HCT116 (cell line): ENCODE measurements at regions not wholly inside any gene's neighbourhood (a gene's known extent, or its start where the extent isn't known, plus 50 kb on each side); places are given as distances from the start of the nearest gene placed in this dataset.

Source experiments
- ATAC-seq: fragments of 200-7000 bp; cut with Tn5 transposase; 2 replicates; pipeline ENCODE4 v1.9.1; 2020; ENCODE audit warnings: mild to moderate bottlenecking, moderate library complexity
- BruUV-seq: library from RNA; stranded (reverse); fragments of 400-500 nt; replicated peaks from 2 replicates; lab custom pipeline; 2021; lab: Mats Ljungman, UMichigan
- CTCF ChIA-PET: fragments of 300-600 bp; sonication (Branson Sonifier 250); formaldehyde crosslinking; loops from one replicate; lab custom pipeline; 2021; ENCODE audit warnings: antibody characterized with exemption; lab: Charles Lee
- POLR2A ChIA-PET: fragments of 300-600, 350-600 bp; sonication (Branson Sonifier 250); formaldehyde crosslinking; loops from one replicate; lab custom pipeline; 2021; ENCODE audit warnings: antibody characterized with exemption; lab: Charles Lee
- RAD21 ChIA-PET, 2 experiments: fragments of 300-600 bp; sonication (Branson Sonifier 250); formaldehyde crosslinking; loops; one replicate each; lab custom pipeline; 2023; ENCODE audit warnings: low total read pairs in 2 of 2; ENCODE audit not compliant: uncharacterized antibody in 2 of 2, unreplicated experiment in 2 of 2, low non-redundant PET in 1 of 2; lab: Charles Lee
- DNase-seq: peaks from one replicate; pipeline ENCODE4 v3.0.0-alpha.2; 2010; ENCODE audit warnings: low read depth, low spot score
- H2AFZ ChIP-seq: fragments of 200-600 bp; shearing (Covaris generic), sonication (generic); 2 replicates; pipeline ENCODE4 v1.6.1; 2017; ENCODE audit warnings: low read depth, mixed run types, mixed read lengths, antibody characterized with exemption, low read length; ENCODE audit not compliant: poor library complexity, severe bottlenecking
- H3K27ac ChIP-seq: 2 replicates; pipeline ENCODE4 v1.5.1; 2012; ENCODE audit warnings: low read depth, low read length
- H3K27me3 ChIP-seq: fragments of 200-600 bp; sonication (generic); 2 replicates; pipeline ENCODE4 v1.6.1; 2016; ENCODE audit warnings: mixed run types, low read length, mixed read lengths; ENCODE audit not compliant: insufficient read depth
- H3K36me3 ChIP-seq, 2 experiments: fragments of 200-500 bp in 1 of 2; fragments of 200-600 bp in 1 of 2; sonication (Bioruptor generic) in 1 of 2; sonication (generic) in 1 of 2; 2 replicates each; pipeline versions ENCODE4 v1.5.1 to v1.6.1; 2014 to 2016; ENCODE audit warnings: low read length in 2 of 2, inconsistent platforms in 1 of 2, mixed read lengths in 1 of 2, mixed run types in 1 of 2; ENCODE audit not compliant: insufficient read depth in 2 of 2, control insufficient read depth in 1 of 2
- H3K4me1 ChIP-seq, 2 experiments: fragments of 200-600 bp in 1 of 2; sonication (generic) in 1 of 2; 2 replicates each; pipeline versions ENCODE4 v1.5.1 to v1.6.1; 2012 to 2017; ENCODE audit warnings: low read length in 2 of 2, inconsistent platforms in 1 of 2, mild to moderate bottlenecking in 1 of 2, mixed read lengths in 1 of 2, mixed run types in 1 of 2, moderate library complexity in 1 of 2; ENCODE audit not compliant: insufficient read depth in 2 of 2, control insufficient read depth in 1 of 2
- H3K4me2 ChIP-seq: fragments of 200-600 bp; sonication (generic); 2 replicates; pipeline ENCODE4 v1.6.1; 2017; ENCODE audit warnings: mixed run types, low read length, mixed read lengths
- H3K4me3 ChIP-seq, 2 experiments: fragments of 200-600 bp in 1 of 2; sonication (generic) in 1 of 2; replicated peaks in 1 of 2; 2 replicates each; pipeline ENCODE4 v1.5.1; 2011 to 2016; ENCODE audit warnings: low read length in 2 of 2, control low read depth in 1 of 2, low read depth in 1 of 2, mild to moderate bottlenecking in 1 of 2, mixed read lengths in 1 of 2, mixed run types in 1 of 2
- H3K79me2 ChIP-seq: fragments of 200-600 bp; sonication (generic); 2 replicates; pipeline ENCODE4 v1.6.1; 2017; ENCODE audit warnings: mild to moderate bottlenecking, mixed run types, low read length, moderate library complexity, mixed read lengths; ENCODE audit not compliant: insufficient read depth
- H3K9ac ChIP-seq: fragments of 200-600 bp; sonication (generic); 2 replicates; pipeline ENCODE4 v1.6.1; 2016; ENCODE audit warnings: low read length, mixed read lengths
- H3K9me2 ChIP-seq: fragments of 200-600 bp; sonication (generic), shearing (Covaris generic); 2 replicates; pipeline ENCODE4 v1.6.1; 2017; ENCODE audit warnings: mixed run types, mild to moderate bottlenecking, moderate library complexity; ENCODE audit not compliant: insufficient read depth
- H3K9me3 ChIP-seq, 2 experiments: fragments of 200-500 bp in 1 of 2; fragments of 200-600 bp in 1 of 2; sonication (Bioruptor generic) in 1 of 2; sonication (generic) in 1 of 2; 2 replicates each; pipeline ENCODE4 v1.6.1; 2014 to 2017; ENCODE audit warnings: low read length in 2 of 2, mixed read lengths in 2 of 2, inconsistent platforms in 1 of 2, low read depth in 1 of 2, mild to moderate bottlenecking in 1 of 2, mixed run types in 1 of 2, moderate library complexity in 1 of 2; ENCODE audit not compliant: control insufficient read depth in 1 of 2, insufficient read depth in 1 of 2
- H4K20me1 ChIP-seq: fragments of 200-600 bp; sonication (generic), shearing (Covaris generic); 2 replicates; pipeline ENCODE4 v1.6.1; 2017; ENCODE audit warnings: mixed run types, mild to moderate bottlenecking, moderate library complexity; ENCODE audit not compliant: insufficient read depth
- CBX3 ChIP-seq: IDR thresholded peaks from 2 replicates; pipeline ENCODE4 v1.6.1; 2012; ENCODE audit warnings: low read depth
- CTCF ChIP-seq, 3 experiments: fragments of 200-600 bp in 1 of 3; sonication (generic) in 1 of 3; IDR thresholded peaks in 2 of 3; conservative IDR thresholded peaks in 1 of 3; 2 replicates each; pipeline ENCODE4 v1.5.1; 2012 to 2017; ENCODE audit warnings: low read depth in 2 of 3, low read length in 2 of 3, antibody characterized with exemption in 1 of 3, borderline replicate concordance in 1 of 3, control low read depth in 1 of 3, mild to moderate bottlenecking in 1 of 3, mixed read lengths in 1 of 3, mixed run types in 1 of 3, moderate library complexity in 1 of 3; ENCODE audit not compliant: insufficient read depth in 1 of 3
- ELF1 ChIP-seq: IDR thresholded peaks from 2 replicates; pipeline ENCODE4 v1.6.1; 2012; ENCODE audit warnings: low read depth, borderline replicate concordance
- EZH2 ChIP-seq: fragments of 200-600 bp; sonication (generic); IDR thresholded peaks from 2 replicates; pipeline ENCODE4 v1.6.1; 2017; ENCODE audit warnings: antibody characterized with exemption, mixed run types
- FOSL1 ChIP-seq: IDR thresholded peaks from 2 replicates; pipeline ENCODE4 v1.6.1; 2012; ENCODE audit warnings: low read depth
- POLR2A ChIP-seq: IDR thresholded peaks from 2 replicates; pipeline ENCODE4 v1.7.0; 2011; ENCODE audit warnings: borderline replicate concordance; ENCODE audit not compliant: insufficient read depth, insufficient read length; ENCODE audit errors: extremely low read depth
- POLR2AphosphoS5 ChIP-seq: IDR thresholded peaks from 2 replicates; pipeline ENCODE4 v1.6.1; 2011; ENCODE audit warnings: mild to moderate bottlenecking, low read depth, low read length, moderate library complexity
- RAD21 ChIP-seq: IDR thresholded peaks from 2 replicates; pipeline ENCODE4 v1.6.1; 2012; ENCODE audit warnings: low read depth, mild to moderate bottlenecking
- SIN3A ChIP-seq: IDR thresholded peaks from 2 replicates; pipeline ENCODE4 v1.6.1; 2012; ENCODE audit warnings: low read depth
- TCF7L2 ChIP-seq: IDR thresholded peaks from 2 replicates; pipeline ENCODE4 v1.7.0; 2011; ENCODE audit warnings: borderline replicate concordance, inconsistent platforms; ENCODE audit not compliant: insufficient read depth, insufficient read length; ENCODE audit errors: extremely low read depth
- YY1 ChIP-seq: IDR thresholded peaks from 2 replicates; pipeline ENCODE4 v1.6.1; 2011; ENCODE audit warnings: low read length, low read depth, moderate library complexity, mild to moderate bottlenecking; ENCODE audit not compliant: insufficient replicate concordance; ENCODE audit errors: extremely low read depth
- ZNF274 ChIP-seq: fragments of 200-500 bp; sonication (Bioruptor generic); IDR thresholded peaks from 2 replicates; pipeline ENCODE4 v1.6.1; 2014; ENCODE audit warnings: mild to moderate bottlenecking, low read depth, low read length, inconsistent platforms
- intact Hi-C: fragments of 100-400 bp; cut with micrococcal nuclease; formaldehyde crosslinking; loops from 2 replicates; pipeline ENCODE4 v1.10.0; 2022
- TF ChIP-seq, protein P1 (sequence below): IDR thresholded peaks from 2 replicates; pipeline ENCODE4 v1.6.1; 2012
- TF ChIP-seq, protein P2 (sequence below): IDR thresholded peaks from 2 replicates; pipeline ENCODE4 v1.6.1; 2012; ENCODE audit warnings: low read depth

DNA sequence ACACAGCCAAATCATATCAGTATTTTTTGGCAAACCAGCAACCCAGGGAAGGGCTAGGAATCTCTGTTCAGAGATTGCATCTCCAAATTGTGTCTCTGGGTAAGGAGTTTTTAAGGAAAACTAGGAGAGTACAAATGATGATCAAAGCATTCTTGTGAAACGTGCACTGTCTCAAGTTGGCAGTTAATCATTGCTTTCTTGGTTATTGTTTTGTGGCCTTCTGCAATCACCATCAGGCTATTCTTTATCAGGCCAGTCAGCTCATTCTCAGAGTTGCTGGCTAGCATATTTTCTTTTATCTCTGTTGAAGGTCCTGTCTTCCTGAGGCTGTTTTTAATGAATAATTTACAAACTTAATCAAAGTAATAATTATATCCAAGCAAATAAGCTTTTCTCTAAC lies 129.1 kb upstream of the CCDC179 start:
- intact Hi-C loops: no loop called here
- POLR2A ChIA-PET: no interaction called here
- H3K9me2 ChIP-seq: no peaks in the 10 kb centered on the region
- no peaks in the 10 kb centered on the region for H4K20me1 ChIP-seq
- H3K4me1 ChIP-seq: no peaks in the 10 kb centered on the region
- BruUV-seq: no TSS peak
- DNase-seq (no peak), ATAC-seq (no peak)
- peaks cover 2 to 6% of the 10 kb centered on the region in 2 experiments; a peak in 2 of 4 replicates for H3K9me3 ChIP-seq
- RAD21 ChIA-PET: no interaction called here
- H3K4me2 ChIP-seq: no peak overlapping the region
- no peak overlapping the region for H3K27ac ChIP-seq
- H3K27me3 ChIP-seq: no peaks in the 10 kb centered on the region
- CTCF ChIA-PET: no interaction called here
- H3K9ac ChIP-seq: no peak overlapping the region
- H2AFZ ChIP-seq: no peak overlapping the region
- H3K79me2 ChIP-seq: no peaks in the 10 kb centered on the region
- TF ChIP-seq SIN3A: no peak
- no peak overlapping the region for H3K4me3 ChIP-seq
- H3K36me3 ChIP-seq: no peaks in the 10 kb centered on the region

GRCh38 chr11:22991196-22991595 lies 130.9 kb upstream of the CCDC179 start:
- DNase-seq: no peak
- no peak overlapping the region for H2AFZ ChIP-seq
- peaks cover 2 to 6% of the 10 kb centered on the region in 2 experiments; a peak in 2 of 4 replicates for H3K9me3 ChIP-seq
- H3K27me3 ChIP-seq: no peaks in the 10 kb centered on the region
- ATAC-seq: no peak
- no peak overlapping the region for H3K4me2 ChIP-seq
- intact Hi-C loops: no loop called here
- H3K27ac ChIP-seq: no peak overlapping the region
- no peak overlapping the region for H3K4me3 ChIP-seq
- H3K36me3 ChIP-seq: no peaks in the 10 kb centered on the region
- ChIA-PET POLR2A (no interaction called here), RAD21 (no interaction called here), CTCF (no interaction called here)
- no peaks in the 10 kb centered on the region for H3K9me2 ChIP-seq
- H3K4me1 ChIP-seq: no peaks in the 10 kb centered on the region
- H4K20me1 ChIP-seq: no peaks in the 10 kb centered on the region
- BruUV-seq: no TSS peak
- no peaks in the 10 kb centered on the region for H3K79me2 ChIP-seq
- H3K9ac ChIP-seq: no peak overlapping the region
- TF ChIP-seq YY1: no peak
- TF ChIP-seq POLR2A: no peak
- no peak for TF ChIP-seq POLR2AphosphoS5
- no peak for TF ChIP-seq ELF1
- TF ChIP-seq CTCF (IDR thresholded peaks at IDR 0.05 in 2 of 3, conservative IDR thresholded peaks at IDR 0.05 in 1 of 3; ENCODE audit: borderline replicate concordance in 1 of 3, insufficient read depth in 1 of 3, low read depth in 2 of 3, low read length in 2 of 3): no peak
- TF ChIP-seq CBX3: no peak
- no peak for TF ChIP-seq EZH2
- TF ChIP-seq FOSL1: no peak
- TF ChIP-seq, protein P1, sequence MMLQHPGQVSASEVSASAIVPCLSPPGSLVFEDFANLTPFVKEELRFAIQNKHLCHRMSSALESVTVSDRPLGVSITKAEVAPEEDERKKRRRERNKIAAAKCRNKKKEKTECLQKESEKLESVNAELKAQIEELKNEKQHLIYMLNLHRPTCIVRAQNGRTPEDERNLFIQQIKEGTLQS: no peak
- TF ChIP-seq, protein P2, sequence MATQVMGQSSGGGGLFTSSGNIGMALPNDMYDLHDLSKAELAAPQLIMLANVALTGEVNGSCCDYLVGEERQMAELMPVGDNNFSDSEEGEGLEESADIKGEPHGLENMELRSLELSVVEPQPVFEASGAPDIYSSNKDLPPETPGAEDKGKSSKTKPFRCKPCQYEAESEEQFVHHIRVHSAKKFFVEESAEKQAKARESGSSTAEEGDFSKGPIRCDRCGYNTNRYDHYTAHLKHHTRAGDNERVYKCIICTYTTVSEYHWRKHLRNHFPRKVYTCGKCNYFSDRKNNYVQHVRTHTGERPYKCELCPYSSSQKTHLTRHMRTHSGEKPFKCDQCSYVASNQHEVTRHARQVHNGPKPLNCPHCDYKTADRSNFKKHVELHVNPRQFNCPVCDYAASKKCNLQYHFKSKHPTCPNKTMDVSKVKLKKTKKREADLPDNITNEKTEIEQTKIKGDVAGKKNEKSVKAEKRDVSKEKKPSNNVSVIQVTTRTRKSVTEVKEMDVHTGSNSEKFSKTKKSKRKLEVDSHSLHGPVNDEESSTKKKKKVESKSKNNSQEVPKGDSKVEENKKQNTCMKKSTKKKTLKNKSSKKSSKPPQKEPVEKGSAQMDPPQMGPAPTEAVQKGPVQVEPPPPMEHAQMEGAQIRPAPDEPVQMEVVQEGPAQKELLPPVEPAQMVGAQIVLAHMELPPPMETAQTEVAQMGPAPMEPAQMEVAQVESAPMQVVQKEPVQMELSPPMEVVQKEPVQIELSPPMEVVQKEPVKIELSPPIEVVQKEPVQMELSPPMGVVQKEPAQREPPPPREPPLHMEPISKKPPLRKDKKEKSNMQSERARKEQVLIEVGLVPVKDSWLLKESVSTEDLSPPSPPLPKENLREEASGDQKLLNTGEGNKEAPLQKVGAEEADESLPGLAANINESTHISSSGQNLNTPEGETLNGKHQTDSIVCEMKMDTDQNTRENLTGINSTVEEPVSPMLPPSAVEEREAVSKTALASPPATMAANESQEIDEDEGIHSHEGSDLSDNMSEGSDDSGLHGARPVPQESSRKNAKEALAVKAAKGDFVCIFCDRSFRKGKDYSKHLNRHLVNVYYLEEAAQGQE: no peak
- no peak for TF ChIP-seq TCF7L2
- no peak for TF ChIP-seq RAD21
- no peak for TF ChIP-seq ZNF274
